ENCODE measurements at regions not wholly inside any gene's neighbourhood (a gene's known extent, or its start where the extent isn't known, plus 50 kb on each side); places are given as distances from the start of the nearest gene placed in this dataset.

- no peak for FAIRE-seq
- no peak for DNase-seq (ENCODE audit: low spot score in 2 of 2)
Measured at GRCh38 chr16:76963614-76964315, 227.2 kb upstream of the MON1B start.

GRCh38 chr16:76964464-76965154, 226.4 kb upstream of the MON1B start:
- no peak for FAIRE-seq

GRCh38 chr16:76970087-76970744, 220.8 kb upstream of the MON1B start:
- DNase-seq (ENCODE audit: low spot score in 2 of 2) (no peak), FAIRE-seq (no peak)

More at GRCh38 chr16:76964464-76965154, 226.4 kb upstream of the MON1B start:
- no peak for DNase-seq (ENCODE audit: low spot score in 2 of 2)

- DNase-seq (ENCODE audit: low spot score in 2 of 2) (no peak), FAIRE-seq (no peak)
Measured at GRCh38 chr16:76970745-76971099, 220.3 kb upstream of the MON1B start.

GRCh38 chr16:76976101-76976500, 214.9 kb upstream of the MON1B start:
- FAIRE-seq (no peak), DNase-seq (ENCODE audit: low spot score in 2 of 2) (no peak)

GRCh38 chr16:76976756-76977155, 214.2 kb upstream of the MON1B start:
- FAIRE-seq, result no peak

GRCh38 chr16:76984196-76984595, 206.8 kb upstream of the MON1B start:
- DNase-seq (ENCODE audit: low spot score in 2 of 2) (no peak), FAIRE-seq (no peak)

More at GRCh38 chr16:76976756-76977155, 214.2 kb upstream of the MON1B start:
- no peak for DNase-seq (ENCODE audit: low spot score in 2 of 2)

GRCh38 chr16:76985392-76986045, 205.5 kb upstream of the MON1B start:
- DNase-seq (ENCODE audit: low spot score in 2 of 2), result no peak
- no peak for FAIRE-seq

- DNase-seq (ENCODE audit: low spot score in 2 of 2), result no peak
- FAIRE-seq, result no peak
Measured at GRCh38 chr16:76988526-76988925, 202.5 kb upstream of the MON1B start.

- no peak for FAIRE-seq
- no peak for DNase-seq (ENCODE audit: low spot score in 2 of 2)
Measured at GRCh38 chr16:77002644-77003043, 188.3 kb upstream of the MON1B start.

GRCh38 chr16:77009453-77009852, 181.5 kb upstream of the MON1B start:
- FAIRE-seq (no peak), DNase-seq (ENCODE audit: low spot score in 2 of 2) (no peak)

GRCh38 chr16:77014441-77014840, 176.5 kb upstream of the MON1B start:
- FAIRE-seq, result no peak

GRCh38 chr16:77030600-77030999, 160.4 kb upstream of the MON1B start:
- FAIRE-seq (no peak), DNase-seq (ENCODE audit: low spot score in 2 of 2) (no peak)

More at GRCh38 chr16:77014441-77014840, 176.5 kb upstream of the MON1B start:
- DNase-seq (ENCODE audit: low spot score in 2 of 2), result no peak

GRCh38 chr16:77033516-77033915, 157.5 kb upstream of the MON1B start:
- no peak for FAIRE-seq
- DNase-seq (ENCODE audit: low spot score in 2 of 2), result no peak

- DNase-seq (ENCODE audit: low spot score in 2 of 2), result no peak
- no peak for FAIRE-seq
Measured at GRCh38 chr16:77035361-77035760, 155.6 kb upstream of the MON1B start.

GRCh38 chr16:77037696-77038347, 153.2 kb upstream of the MON1B start:
- no peak for DNase-seq (ENCODE audit: low spot score in 2 of 2)
- FAIRE-seq, result no peak

- DNase-seq (ENCODE audit: low spot score in 2 of 2) (no peak), FAIRE-seq (no peak)
Measured at GRCh38 chr16:77041468-77041867, 149.5 kb upstream of the MON1B start.

- FAIRE-seq (no peak), DNase-seq (ENCODE audit: low spot score in 2 of 2) (no peak)
Measured at GRCh38 chr16:77043076-77043475, 147.9 kb upstream of the MON1B start.

- DNase-seq (ENCODE audit: low spot score in 2 of 2) (no peak), FAIRE-seq (no peak)
Measured at GRCh38 chr16:77046206-77046605, 144.8 kb upstream of the MON1B start.

- no peak for DNase-seq (ENCODE audit: low spot score in 2 of 2)
- no peak for FAIRE-seq
Measured at GRCh38 chr16:77048085-77048484, 142.9 kb upstream of the MON1B start.

- FAIRE-seq (no peak), DNase-seq (ENCODE audit: low spot score in 2 of 2) (no peak)
Measured at GRCh38 chr16:77049577-77049976, 141.4 kb upstream of the MON1B start.
